ENCODE measurements at regions not wholly inside any gene's neighbourhood (a gene's known extent, or its start where the extent isn't known, plus 50 kb on each side); places are given as distances from the start of the nearest gene placed in this dataset.

- TF ChIP-seq POLR2A (IDR thresholded peaks at IDR 0.05; ENCODE audit: low read depth, low read length), result no peak
- no peak for TF ChIP-seq POLR2AphosphoS5 (IDR thresholded peaks at IDR 0.05; ENCODE audit: low read depth, low read length)
- TF ChIP-seq TAF1 (IDR thresholded peaks at IDR 0.05; ENCODE audit: borderline replicate concordance, low read depth, low read length), result no peak
Observed at GRCh38 chr6:105620878-105621277, 218.0 kb upstream of the PREP start.

Data from GM12892 (cell line).